ENCODE measurements at regions not wholly inside any gene's neighbourhood (a gene's known extent, or its start where the extent isn't known, plus 50 kb on each side); places are given as distances from the start of the nearest gene placed in this dataset.

GRCh38 chr5:60447488-60447920, 252.5 kb downstream of the DEPDC1B start (continued):
- TF ChIP-seq MAFK (conservative IDR thresholded peaks at IDR 0.05 in 1 of 2, IDR thresholded peaks at IDR 0.05 in 1 of 2; ENCODE audit: low read length in 2 of 2) = no peak; a peak in 1 of 4 replicates
- no peak for TF ChIP-seq NBN (conservative IDR thresholded peaks at IDR 0.05)
- peak; percentile 99 for TF ChIP-seq ZNF503 (CRISPR knock-in tag; IDR thresholded peaks at IDR 0.05)
- no peak for TF ChIP-seq ZNF446 (CRISPR knock-in tag; IDR thresholded peaks at IDR 0.05)
- TF ChIP-seq RERE (CRISPR knock-in tag; IDR thresholded peaks at IDR 0.05; ENCODE audit: low read depth) = peak; percentile 98
- no peak for TF ChIP-seq BRCA1 (CRISPR knock-in tag; IDR thresholded peaks at IDR 0.05)
- TF ChIP-seq HMG20A (CRISPR knock-in tag; IDR thresholded peaks at IDR 0.05; ENCODE audit: borderline replicate concordance) = peak; percentile 100
- TF ChIP-seq FOXC1 (CRISPR knock-in tag; IDR thresholded peaks at IDR 0.05; ENCODE audit: borderline replicate concordance) = no peak
- TF ChIP-seq RELA (CRISPR knock-in tag; IDR thresholded peaks at IDR 0.05) = no peak
- TF ChIP-seq MTA3 (CRISPR knock-in tag; IDR thresholded peaks at IDR 0.05) = no peak
- TF ChIP-seq NKX3-1 (CRISPR knock-in tag; IDR thresholded peaks at IDR 0.05) = peak; percentile 93
- TF ChIP-seq SP2 (CRISPR knock-in tag; IDR thresholded peaks at IDR 0.05) = no peak
- TF ChIP-seq ETV6 (CRISPR knock-in tag; conservative IDR thresholded peaks at IDR 0.05) = peak; percentile 73; the same call in 1 of the 2 replicates
- no peak for TF ChIP-seq ZKSCAN5 (CRISPR knock-in tag; IDR thresholded peaks at IDR 0.05)
- no peak for TF ChIP-seq ZNF619 (CRISPR knock-in tag; IDR thresholded peaks at IDR 0.05)
- TF ChIP-seq UBTF (CRISPR knock-in tag; IDR thresholded peaks at IDR 0.05) = no peak
- TF ChIP-seq ZC3H4 (CRISPR knock-in tag; IDR thresholded peaks at IDR 0.05; ENCODE audit: borderline replicate concordance) = no peak
- 0 out of 2 replicates have a peak, but pooled peaks have one; percentile 36 for TF ChIP-seq ZMYM2 (CRISPR knock-in tag; IDR thresholded peaks at IDR 0.05)
- peak; percentile 84 for TF ChIP-seq TEAD3 (CRISPR knock-in tag; optimal IDR thresholded peaks at IDR 0.05; ENCODE audit: borderline replicate concordance)
- TF ChIP-seq ZNF263 (CRISPR knock-in tag; IDR thresholded peaks at IDR 0.05) = no peak
- peak; percentile 84 for TF ChIP-seq ZNF205 (CRISPR knock-in tag; IDR thresholded peaks at IDR 0.05)
- no peak for TF ChIP-seq ZNF773 (CRISPR knock-in tag; IDR thresholded peaks at IDR 0.05; ENCODE audit: borderline replicate concordance)
- TF ChIP-seq HOXA9 (CRISPR knock-in tag; IDR thresholded peaks at IDR 0.05; ENCODE audit: borderline replicate concordance) = no peak
- TF ChIP-seq ZMYM3 (CRISPR knock-in tag; IDR thresholded peaks at IDR 0.05) = peak; percentile 80; the same call in 1 of the 2 replicates
- TF ChIP-seq ZFP1 (CRISPR knock-in tag; IDR thresholded peaks at IDR 0.05) = peak; percentile 59; the same call in 1 of the 2 replicates
